SK-N-SH (cell line): ENCODE measurements at regions not wholly inside any gene's neighbourhood (a gene's known extent, or its start where the extent isn't known, plus 50 kb on each side); places are given as distances from the start of the nearest gene placed in this dataset.

Experiments
- CTCF ChIA-PET: fragments of 300-600, 350-600 bp; formaldehyde crosslinking; extraction: SDS; loops from one replicate; lab custom pipeline; 2021; lab: Yijun Ruan, JAX
- POLR2A ChIA-PET: fragments of 350-600 bp; sonication (Branson Sonifier 250); formaldehyde crosslinking; extraction: SDS; loops from one replicate; lab custom pipeline; 2020; ENCODE audit warnings: antibody characterized with exemption, inconsistent platforms; lab: Yijun Ruan, JAX
- DNase-seq: peaks from one replicate; pipeline ENCODE4 v3.0.0; 2012
- H2AFZ ChIP-seq: fragments of 200-600 bp; sonication (generic); 2 replicates; pipeline ENCODE4 v1.8.1; 2016; ENCODE audit warnings: antibody characterized with exemption, mild to moderate bottlenecking, low read depth
- H3F3A ChIP-seq: fragments of 200-600 bp; sonication (generic); replicated peaks from 2 replicates; pipeline ENCODE3; 2016; ENCODE audit warnings: antibody characterized with exemption, mild to moderate bottlenecking; ENCODE audit not compliant: insufficient read depth
- H3K27ac ChIP-seq, 2 experiments: fragments of 200-500 bp in 1 of 2; fragments of 200-600 bp in 1 of 2; sonication (Bioruptor generic) in 1 of 2; sonication (generic), shearing (Covaris generic) in 1 of 2; 2 replicates each; pipeline versions ENCODE4 v1.5.1 to v1.6.1; 2014 to 2016; ENCODE audit warnings: low read depth in 2 of 2, inconsistent platforms in 1 of 2, low read length in 1 of 2, mild to moderate bottlenecking in 1 of 2, mixed read lengths in 1 of 2
- H3K27me3 ChIP-seq: fragments of 200-600 bp; sonication (generic), shearing (Covaris generic); 2 replicates; pipeline ENCODE4 v1.6.1; 2016; ENCODE audit warnings: mixed run types; ENCODE audit not compliant: insufficient read depth
- H3K36me3 ChIP-seq, 2 experiments: fragments of 200-500 bp in 1 of 2; fragments of 200-600 bp in 1 of 2; sonication (Bioruptor generic) in 1 of 2; sonication (generic) in 1 of 2; replicated peaks in 1 of 2; 2 replicates each; pipeline versions ENCODE3 to v1.5.1; 2014 to 2016; ENCODE audit warnings: low read length in 1 of 2, mild to moderate bottlenecking in 1 of 2; ENCODE audit not compliant: insufficient read depth in 2 of 2, control insufficient read depth in 1 of 2
- H3K4me1 ChIP-seq, 2 experiments: fragments of 200-500 bp in 1 of 2; fragments of 200-600 bp in 1 of 2; sonication (Bioruptor generic) in 1 of 2; sonication (generic), shearing (Covaris generic) in 1 of 2; 2 replicates each; pipeline versions ENCODE4 v1.5.1 to v1.6.1; 2014 to 2016; ENCODE audit warnings: low read depth in 1 of 2, low read length in 1 of 2, mixed run types in 1 of 2; ENCODE audit not compliant: insufficient read depth in 2 of 2, control insufficient read depth in 1 of 2
- H3K4me2 ChIP-seq: fragments of 200-600 bp; sonication (generic), shearing (Covaris generic); 2 replicates; pipeline ENCODE4 v1.6.1; 2017; ENCODE audit warnings: mixed run types
- H3K4me3 ChIP-seq, 2 experiments: fragments of 200-500 bp in 1 of 2; fragments of 200-600 bp in 1 of 2; sonication (Bioruptor generic) in 1 of 2; sonication (generic), shearing (Covaris generic) in 1 of 2; 2 replicates each; pipeline versions ENCODE4 v1.5.1 to v1.8.1; 2014 to 2016; ENCODE audit warnings: low read depth in 2 of 2, inconsistent platforms in 1 of 2, low read length in 1 of 2, mild to moderate bottlenecking in 1 of 2, mixed read lengths in 1 of 2, moderate library complexity in 1 of 2
- H3K79me2 ChIP-seq: fragments of 200-600 bp; sonication (generic); 2 replicates; pipeline ENCODE4 v1.8.1; 2017; ENCODE audit warnings: mild to moderate bottlenecking; ENCODE audit not compliant: insufficient read depth
- H3K9ac ChIP-seq: fragments of 200-600 bp; sonication (generic); 2 replicates; pipeline ENCODE4 v1.6.1; 2017; ENCODE audit warnings: mixed run types
- H3K9me2 ChIP-seq: fragments of 200-600 bp; sonication (generic); 2 replicates; pipeline ENCODE4 v1.6.1; 2017; ENCODE audit warnings: mixed run types
- H3K9me3 ChIP-seq: fragments of 200-600 bp; sonication (generic); 2 replicates; pipeline ENCODE4 v1.6.1; 2017; ENCODE audit warnings: mixed run types, mild to moderate bottlenecking, moderate library complexity
- H4K20me1 ChIP-seq: fragments of 200-600 bp; sonication (generic); 2 replicates; pipeline ENCODE4 v1.6.1; 2017; ENCODE audit warnings: mild to moderate bottlenecking, mixed run types; ENCODE audit not compliant: insufficient read depth
- ELF1 ChIP-seq: IDR thresholded peaks from 2 replicates; pipeline ENCODE4 v1.4.0; 2012
- EZH2phosphoT487 ChIP-seq: fragments of 200-600 bp; sonication (generic); IDR thresholded peaks from 2 replicates; pipeline ENCODE4 v1.6.1; 2017; ENCODE audit warnings: low read depth, mixed run types, mild to moderate bottlenecking, antibody characterized with exemption, moderate library complexity, borderline replicate concordance
- FOSL2 ChIP-seq: IDR thresholded peaks from 2 replicates; pipeline ENCODE4 v1.4.0; 2012; ENCODE audit warnings: low read depth, mild to moderate bottlenecking, moderate library complexity, borderline replicate concordance
- FOXM1 ChIP-seq: IDR thresholded peaks from 2 replicates; pipeline ENCODE4 v1.4.0; 2012; ENCODE audit warnings: low read depth, mild to moderate bottlenecking
- IRF3 ChIP-seq: fragments of 150-350 bp; IDR thresholded peaks from 2 replicates; pipeline ENCODE4 v1.6.1; 2016; ENCODE audit warnings: mild to moderate bottlenecking, low read depth, low read length
- MAX ChIP-seq: IDR thresholded peaks from 2 replicates; pipeline ENCODE4 v1.4.0; 2012; ENCODE audit warnings: low read depth
- MEF2A ChIP-seq: IDR thresholded peaks from 2 replicates; pipeline ENCODE4 v1.4.0; 2012; ENCODE audit warnings: low read depth, borderline replicate concordance
- MXI1 ChIP-seq: IDR thresholded peaks from 2 replicates; pipeline ENCODE4 v1.6.1; 2012; ENCODE audit warnings: mild to moderate bottlenecking, low read depth, low read length, improper control_type of control experiment
- NFIC ChIP-seq: IDR thresholded peaks from 2 replicates; pipeline ENCODE4 v1.4.0; 2012; ENCODE audit warnings: borderline replicate concordance
- SIN3A ChIP-seq: IDR thresholded peaks from 2 replicates; pipeline ENCODE4 v1.6.1; 2012; ENCODE audit warnings: low read depth, mild to moderate bottlenecking, low read length, moderate library complexity, borderline replicate concordance
- SMC3 ChIP-seq: IDR thresholded peaks from 2 replicates; pipeline ENCODE4 v1.6.1; 2012; ENCODE audit warnings: low read depth, low read length, improper control_type of control experiment
- USF2 ChIP-seq: fragments of 150-350 bp; IDR thresholded peaks from 2 replicates; pipeline ENCODE4 v1.6.1; 2017; ENCODE audit warnings: antibody characterized with exemption, low read length, low read depth, borderline replicate concordance
- ZBTB33 ChIP-seq: IDR thresholded peaks from 2 replicates; pipeline ENCODE4 v1.4.0; 2012; ENCODE audit warnings: low read depth, borderline replicate concordance
- WGBS: methylation state at CpG from one replicate; pipeline ENCODE4 v1.1.6; 2017; ENCODE audit warnings: low lambda C conversion rate; 5-methylcytosine and 5-hydroxymethylcytosine counted together

GRCh38 chr3:115381931-115382330 is 234.8 kb upstream of the ZBTB20 start:
- no peak for DNase-seq
- 79% methylated on average over 1 of the region's 1 CpG for WGBS
- Histone ChIP-seq H3K4me1 (peaks cover 0 to 12% of the 10 kb centered on the region in 2 experiments; a peak in 2 of 4 replicates), H3K4me3 (no peak overlapping the region), H3K27me3 (no peaks in the 10 kb centered on the region), H3K79me2 (no peaks in the 10 kb centered on the region), H3K9ac (no peak overlapping the region), H2AFZ (peak overlapping the region; percentile 72; the same call in 1 of the 2 replicates), H3K9me3 (no peaks in the 10 kb centered on the region), H3K27ac (peak overlapping the region in 1 of 2 experiments; percentile 55; a peak in 2 of 4 replicates), H3F3A (peaks cover 8% of the 10 kb centered on the region), H3K36me3 (no peaks in the 10 kb centered on the region), H4K20me1 (no peaks in the 10 kb centered on the region), H3K4me2 (no peak overlapping the region), H3K9me2 (no peaks in the 10 kb centered on the region)
- ChIA-PET POLR2A (no interaction called here), CTCF (interaction anchor here (1.0 kb wide), 1 partner anchor 403 kb away, joined by 3 read pairs; no protein-coding TSS in a partner anchor)
- TF ChIP-seq MEF2A (no peak), SMC3 (no peak), FOSL2 (no peak), SIN3A (no peak)

GRCh38 chr3:115384381-115384780 is 237.3 kb upstream of the ZBTB20 start:
- Histone ChIP-seq H3K4me1 (peaks cover 0 to 12% of the 10 kb centered on the region in 2 experiments; a peak in 2 of 4 replicates), H3K27me3 (no peaks in the 10 kb centered on the region), H3K4me2 (no peak overlapping the region), H3F3A (peaks cover 8% of the 10 kb centered on the region), H3K4me3 (no peak overlapping the region), H3K27ac (no peak overlapping the region), H3K36me3 (no peaks in the 10 kb centered on the region), H3K9me2 (no peaks in the 10 kb centered on the region), H3K9ac (no peak overlapping the region), H3K9me3 (no peaks in the 10 kb centered on the region), H3K79me2 (no peaks in the 10 kb centered on the region), H4K20me1 (no peaks in the 10 kb centered on the region), H2AFZ (no peak overlapping the region)
- TF ChIP-seq ELF1 (no peak), USF2 (no peak)
- ChIA-PET CTCF (no interaction called here), POLR2A (no interaction called here)
- no peak for DNase-seq
- WGBS = 94% methylated on average over 1 of the region's 1 CpG

GRCh38 chr3:115385774-115386730 is 237.3 kb upstream of the GAP43 start:
- WGBS = 79% methylated on average over 7 of the region's 7 CpGs
- no peak for TF ChIP-seq ZBTB33
- TF ChIP-seq FOXM1 = no peak
- TF ChIP-seq IRF3 = no peak
- TF ChIP-seq MEF2A = no peak
- no peak for TF ChIP-seq NFIC
- no peak for TF ChIP-seq MAX
- no peak for TF ChIP-seq USF2
- no peak for TF ChIP-seq FOSL2
- no peak for TF ChIP-seq MXI1
- TF ChIP-seq EZH2phosphoT487 = no peak

More at GRCh38 chr3:115385774-115386730, 237.3 kb upstream of the GAP43 start:
- Histone ChIP-seq H3K79me2 (no peaks in the 10 kb centered on the region), H3K4me2 (no peak overlapping the region), H3K9me2 (no peaks in the 10 kb centered on the region), H3K4me3 (no peak overlapping the region), H3F3A (peaks cover 8% of the 10 kb centered on the region), H3K9me3 (no peaks in the 10 kb centered on the region), H4K20me1 (no peaks in the 10 kb centered on the region), H3K9ac (no peak overlapping the region), H3K4me1 (peaks cover 0 to 12% of the 10 kb centered on the region in 2 experiments; a peak in 2 of 4 replicates), H3K27me3 (no peaks in the 10 kb centered on the region), H3K36me3 (no peaks in the 10 kb centered on the region), H2AFZ (no peak overlapping the region), H3K27ac (peak overlapping the region in 1 of 2 experiments; percentile 60; a peak in 2 of 4 replicates)
- DNase-seq = no peak
- POLR2A ChIA-PET = no interaction called here
- CTCF ChIA-PET = interaction anchor here (0.7 to 1.1 kb wide), 6 partner anchors 21 to 169 kb away, joined by 3 to 4 read pairs (median 3); no protein-coding TSS in a partner anchor
